DMS 273 treated with DMSO at 0.1 percent for 48 hours (cell line): ENCODE measurements at regions not wholly inside any gene's neighbourhood (a gene's known extent, or its start where the extent isn't known, plus 50 kb on each side); places are given as distances from the start of the nearest gene placed in this dataset.
"Not testable (repeated sequence)": the region's sequence is repeated elsewhere in the genome, so short reads cannot be mapped to it uniquely, and the experiment has no call there.

Experiments used
- DNase-seq: peaks from one replicate; lab custom pipeline; 2025; lab: John Stamatoyannopoulos, UW

DNA sequence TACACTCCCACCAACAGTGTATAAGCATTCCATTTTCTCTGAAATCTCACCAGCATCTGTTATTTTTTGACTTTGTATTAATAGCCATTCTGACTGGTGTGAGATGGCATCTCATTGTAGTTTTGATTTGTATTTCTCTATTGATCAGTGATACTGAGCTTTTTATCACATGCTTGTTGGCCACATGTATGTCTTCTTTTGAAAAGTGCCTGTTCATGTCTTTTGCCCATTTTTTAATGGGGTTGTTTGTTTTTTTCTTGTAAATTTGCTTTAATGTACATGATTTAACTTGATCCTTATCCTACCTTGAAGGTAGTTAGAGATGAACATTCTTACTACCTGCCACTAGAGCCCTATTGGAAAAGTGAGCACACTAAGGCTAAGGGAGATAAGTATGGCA lies 151.2 kb upstream of the KIF2A start:
- no peak for DNase-seq

DNA sequence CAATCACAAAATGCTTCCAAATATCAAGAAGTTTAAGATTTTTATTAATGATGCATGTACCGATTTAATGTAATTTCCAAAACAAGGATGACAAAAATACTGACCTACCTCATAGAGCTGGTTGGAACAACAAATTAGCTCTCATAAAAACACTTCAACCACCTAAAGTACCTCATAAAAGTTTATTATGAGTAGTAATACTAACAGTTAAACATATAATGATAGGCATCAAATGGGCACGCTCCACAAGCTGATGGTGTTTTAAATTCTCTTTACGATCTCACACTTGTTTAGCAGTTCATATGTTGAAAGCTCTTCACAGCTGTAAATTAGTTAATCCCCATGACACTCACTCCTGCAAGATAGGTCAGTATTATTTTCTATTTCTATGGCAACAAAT lies 150.0 kb upstream of the KIF2A start:
- DNase-seq, result no peak

GRCh38 chr5:62167561-62168057 lies 138.4 kb upstream of the KIF2A start:
- DNase-seq, result no peak

DNA sequence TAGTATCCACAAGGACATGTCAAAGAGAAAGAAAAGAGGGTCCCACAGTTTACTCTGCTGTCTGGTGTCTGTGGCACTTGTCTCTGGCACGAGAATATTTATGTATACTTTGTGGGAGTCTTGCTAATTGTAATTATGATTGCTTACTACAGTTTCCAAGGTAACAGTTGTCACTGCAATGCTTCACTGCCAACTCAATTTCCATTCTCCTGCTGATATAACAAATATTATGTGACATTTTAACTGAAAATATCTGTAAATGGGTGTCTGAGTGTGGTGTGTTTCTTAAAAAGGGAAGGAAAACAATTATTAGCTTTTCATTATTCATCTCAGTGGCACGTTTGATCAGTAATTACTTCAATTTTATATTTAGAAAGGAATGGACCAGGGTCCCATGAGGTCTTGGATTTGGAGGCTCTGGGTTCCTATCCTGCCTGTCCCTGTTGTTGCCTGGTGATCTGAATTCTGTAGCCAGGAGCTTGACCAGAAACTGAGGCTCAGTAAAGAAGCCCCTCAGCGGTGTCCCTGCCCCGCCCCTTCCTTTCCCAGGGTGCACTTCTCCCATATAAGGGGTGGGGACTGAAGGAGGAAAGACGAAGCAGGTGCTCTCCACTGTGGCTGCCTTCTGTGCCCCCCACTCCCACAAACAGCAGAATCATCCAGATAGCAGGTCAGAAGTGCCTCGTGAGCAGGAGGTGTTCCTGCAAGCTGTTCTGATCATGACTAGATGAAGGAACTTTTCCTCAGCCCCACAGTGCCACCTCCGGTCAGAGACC lies 137.3 kb upstream of the KIF2A start:
- no peak for DNase-seq

- DNase-seq, result no peak
These were observed 127.7 kb upstream of the KIF2A start for GRCh38 chr5:62178258-62178657.

DNA sequence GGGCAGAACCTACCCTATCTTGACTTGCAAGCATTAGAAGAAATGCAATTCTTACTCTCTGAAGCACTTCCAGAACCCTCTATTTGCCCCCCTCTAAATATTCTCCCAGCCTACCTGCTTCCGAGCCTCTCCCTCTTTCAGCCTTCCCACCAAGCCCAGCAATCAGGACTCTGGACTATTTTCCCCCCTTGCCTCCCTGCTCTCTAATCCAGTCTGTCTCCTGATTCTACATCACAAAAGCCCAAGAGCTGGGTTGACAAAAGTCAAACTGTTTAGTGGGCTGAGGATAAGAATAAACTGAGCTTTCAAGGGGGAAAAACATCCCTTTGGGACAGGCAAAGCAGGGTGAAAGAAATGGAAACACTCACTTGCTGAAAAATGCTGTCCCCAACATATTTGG lies 123.2 kb upstream of the KIF2A start:
- DNase-seq, result no peak

GRCh38 chr5:62183727-62184126 lies 122.3 kb upstream of the KIF2A start:
- no peak for DNase-seq

DNA sequence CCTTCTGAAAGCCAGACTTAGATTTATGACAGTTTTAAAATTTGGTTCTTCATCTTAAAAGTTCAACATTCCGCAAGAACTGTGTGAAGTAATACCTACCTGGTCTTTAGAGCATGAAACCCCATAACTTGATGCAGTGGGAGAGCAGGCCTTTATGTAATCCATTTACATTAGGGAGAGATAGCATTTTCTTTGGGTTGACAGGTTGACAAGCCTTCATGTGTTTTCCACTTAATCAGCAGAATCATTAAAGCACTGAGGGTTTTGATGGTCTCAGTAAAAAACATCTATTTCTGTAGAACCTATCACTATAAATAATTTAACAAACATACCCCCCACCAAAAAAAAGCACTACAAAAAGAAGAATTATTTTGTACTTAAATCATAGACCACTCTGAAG lies 121.6 kb upstream of the KIF2A start:
- DNase-seq, result no peak

DNA sequence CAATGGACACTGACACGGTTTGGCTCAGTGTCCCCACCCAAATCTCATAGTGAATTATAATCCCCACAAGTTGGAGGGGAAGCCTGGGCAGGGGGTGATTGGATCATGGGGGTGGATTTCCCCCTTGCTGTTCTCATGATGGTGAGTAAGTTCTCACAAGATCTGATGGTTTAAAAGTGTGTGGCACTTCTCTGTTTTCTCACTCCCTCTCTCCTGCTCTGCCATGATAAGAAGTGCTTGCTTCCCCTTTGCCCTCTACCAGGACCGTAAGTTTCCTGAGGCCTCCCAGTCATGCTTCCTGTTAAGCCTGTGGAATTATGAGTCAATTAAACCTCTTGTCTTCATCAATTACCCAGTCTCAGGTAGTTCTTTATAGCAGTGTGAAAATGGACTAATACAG lies 115.8 kb upstream of the KIF2A start:
- DNase-seq, result no peak

GRCh38 chr5:62190931-62191330 lies 115.1 kb upstream of the KIF2A start:
- no peak for DNase-seq

DNA sequence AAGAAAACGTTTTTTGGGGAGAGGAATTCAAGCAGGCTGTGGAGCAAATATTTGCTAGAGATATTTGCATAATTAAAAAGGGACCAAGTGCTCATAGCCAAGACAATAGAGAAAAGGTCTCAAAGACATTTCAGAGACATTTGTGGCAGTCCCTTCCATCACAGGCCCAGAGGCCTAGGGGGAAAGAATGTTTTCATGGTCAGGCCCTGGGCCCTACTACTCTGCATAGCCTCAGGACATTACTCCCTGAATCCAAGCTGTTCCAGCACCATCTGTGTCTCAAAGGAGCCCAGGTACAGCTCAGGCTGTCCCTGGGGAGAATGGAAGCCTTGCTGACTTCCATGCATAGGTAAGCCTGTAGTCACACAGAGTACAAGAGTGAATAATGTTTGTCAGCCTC lies 113.0 kb upstream of the KIF2A start:
- no peak for DNase-seq

GRCh38 chr5:62196532-62196931 lies 109.5 kb upstream of the KIF2A start:
- not testable (repeated sequence) for DNase-seq

DNA sequence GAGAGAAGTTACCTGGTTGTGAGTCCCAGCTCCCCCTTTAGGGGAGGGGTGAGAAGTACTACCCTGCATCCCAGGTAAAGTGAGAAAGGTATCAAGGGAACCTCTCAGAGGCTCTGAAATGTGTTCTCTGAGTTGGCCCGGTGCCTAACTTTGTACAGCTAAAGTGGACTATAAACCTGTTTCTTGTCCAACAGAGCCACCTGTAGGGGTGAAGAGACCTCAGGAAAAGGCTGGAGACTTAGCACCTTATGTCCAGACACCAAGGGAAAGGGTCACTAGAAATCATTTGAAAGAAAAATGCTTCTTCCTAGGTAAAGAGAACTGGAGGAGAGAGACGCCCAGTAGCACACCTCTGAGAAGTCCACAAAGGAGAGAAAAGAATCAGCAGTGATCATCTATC lies 108.3 kb upstream of the KIF2A start:
- no peak for DNase-seq

DNA sequence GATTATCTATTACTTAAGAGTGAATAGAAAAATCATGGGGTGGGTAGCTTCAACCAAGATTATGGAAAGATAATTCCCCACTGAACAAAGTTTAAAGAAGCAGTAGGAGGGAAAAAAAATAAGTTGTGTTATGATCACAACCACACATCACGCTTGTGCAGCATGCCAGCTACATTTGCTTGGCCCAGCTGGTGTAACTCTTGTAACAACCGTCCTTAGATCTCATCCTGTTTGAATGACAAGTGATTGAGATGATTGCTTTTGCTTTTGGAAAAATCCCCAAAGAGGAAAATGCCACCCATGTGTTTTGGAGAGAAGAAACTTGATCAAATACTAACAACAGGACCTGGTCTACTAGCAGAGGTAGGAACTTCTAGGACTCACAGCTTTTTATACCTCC lies 107.6 kb upstream of the KIF2A start:
- DNase-seq, result no peak

GRCh38 chr5:62199792-62200716 lies 106.0 kb upstream of the KIF2A start:
- no peak for DNase-seq

- no peak for DNase-seq
These were observed 99.7 kb upstream of the KIF2A start for GRCh38 chr5:62206150-62206829.

DNA sequence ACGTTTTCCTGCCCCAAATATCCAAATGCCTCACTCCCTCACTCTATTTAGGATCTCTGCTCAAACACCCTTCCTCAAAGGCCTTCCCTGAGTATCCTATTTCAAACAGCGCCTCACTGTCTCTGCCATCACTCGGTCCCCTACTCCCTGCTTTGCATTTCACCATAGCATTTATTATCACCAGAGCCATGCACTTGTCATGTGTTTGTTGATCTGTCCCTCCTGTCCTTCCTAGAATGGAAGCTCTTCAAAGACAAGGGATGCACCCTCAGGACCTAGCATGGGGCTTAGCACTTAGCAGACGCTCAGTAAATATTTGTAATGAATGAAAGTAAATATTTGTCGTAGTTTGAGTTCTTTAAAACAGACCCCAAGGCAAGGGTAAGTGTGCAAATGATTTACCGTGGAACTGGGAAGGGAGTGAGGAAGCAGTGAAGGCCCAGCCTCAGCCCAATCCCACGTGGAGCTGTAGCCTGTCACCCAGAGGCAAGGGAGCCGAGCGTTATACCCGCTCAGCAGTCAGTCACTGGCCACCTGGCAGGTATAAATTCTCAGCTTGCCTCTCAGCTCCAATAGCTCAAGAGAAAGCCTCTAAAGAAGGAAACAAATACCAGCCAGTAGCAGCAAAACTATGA lies 97.7 kb upstream of the KIF2A start:
- DNase-seq, result no peak

DNA sequence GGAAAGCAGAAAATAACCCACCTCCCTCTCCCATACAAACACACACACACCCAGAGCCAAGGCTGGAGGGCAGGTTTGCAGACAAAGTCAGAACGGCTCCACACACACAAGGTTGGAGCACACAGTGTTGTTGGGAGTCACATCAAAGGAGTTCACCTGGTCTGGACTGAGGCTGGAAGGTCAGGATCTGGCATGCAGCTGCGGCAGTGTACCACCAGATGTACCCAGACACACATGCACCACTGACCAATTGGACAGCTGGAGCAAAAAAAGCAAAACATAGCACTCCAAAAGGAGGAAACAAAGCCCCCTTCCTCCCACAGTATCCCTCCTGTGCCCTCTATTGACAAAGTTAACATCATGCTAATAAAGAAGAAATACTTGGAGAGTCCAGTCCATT lies 94.6 kb upstream of the KIF2A start:
- no peak for DNase-seq

DNA sequence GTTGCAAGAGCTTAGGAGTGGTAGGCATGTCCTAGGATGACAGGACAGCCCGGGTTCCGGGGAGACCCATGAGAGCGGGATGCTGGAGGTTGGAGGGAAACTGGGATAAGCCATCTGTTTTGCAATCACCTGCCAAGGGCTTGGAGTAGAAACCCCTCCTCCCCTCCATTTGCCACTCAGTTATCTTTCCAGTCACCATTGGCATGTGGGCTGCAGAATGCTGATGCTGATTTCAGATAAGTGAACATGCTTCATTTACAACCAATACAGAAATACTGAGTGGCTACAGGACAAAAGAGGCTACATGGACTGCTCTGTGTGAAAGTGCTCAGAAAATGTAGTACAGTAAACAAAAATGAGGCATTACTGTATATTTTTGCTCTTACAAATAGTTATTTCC lies 93.4 kb upstream of the KIF2A start:
- DNase-seq, result no peak

- DNase-seq, result no peak
These were observed 91.3 kb upstream of the KIF2A start for GRCh38 chr5:62214701-62215100.

DNA sequence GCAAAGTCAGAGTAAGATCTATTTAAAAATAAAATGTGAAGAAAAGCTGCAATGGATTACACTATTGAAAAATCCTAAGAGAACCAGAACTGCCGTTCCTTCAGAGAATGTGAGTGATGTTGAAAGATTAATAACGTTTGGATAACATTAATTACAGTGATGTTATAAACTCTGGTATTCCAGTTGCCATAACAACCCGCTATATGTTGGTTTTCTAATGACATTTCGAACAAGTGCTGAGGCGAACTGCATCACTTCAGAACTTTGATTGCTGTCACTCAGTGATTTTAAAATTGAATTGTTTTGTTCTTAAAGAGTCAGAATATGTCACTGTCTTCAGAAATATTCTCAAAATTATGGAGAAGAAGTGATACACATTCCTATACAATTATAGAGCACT lies 89.4 kb upstream of the KIF2A start:
- DNase-seq, result not testable (repeated sequence)

DNA sequence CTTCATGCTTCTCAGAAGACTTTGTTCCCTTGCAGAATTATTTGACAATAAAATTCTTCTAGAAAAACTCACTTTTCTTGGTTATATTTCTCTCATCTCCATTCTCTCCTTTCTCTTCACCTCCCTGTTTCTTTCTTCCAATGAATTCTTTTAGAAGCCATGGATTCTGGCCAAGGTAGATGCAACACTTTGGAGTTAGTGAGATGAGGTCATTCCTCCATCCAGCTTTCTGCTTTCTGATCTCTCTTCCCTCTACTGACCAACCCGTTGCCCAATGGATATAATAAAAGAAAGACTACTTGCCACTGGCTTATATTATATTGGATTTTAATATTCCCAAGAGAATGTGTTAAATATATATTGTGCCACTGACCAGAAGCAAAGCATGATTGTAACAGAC lies 88.9 kb upstream of the KIF2A start:
- not testable (repeated sequence) for DNase-seq
